ENCODE measurements at regions not wholly inside any gene's neighbourhood (a gene's known extent, or its start where the extent isn't known, plus 50 kb on each side); places are given as distances from the start of the nearest gene placed in this dataset.

DNA sequence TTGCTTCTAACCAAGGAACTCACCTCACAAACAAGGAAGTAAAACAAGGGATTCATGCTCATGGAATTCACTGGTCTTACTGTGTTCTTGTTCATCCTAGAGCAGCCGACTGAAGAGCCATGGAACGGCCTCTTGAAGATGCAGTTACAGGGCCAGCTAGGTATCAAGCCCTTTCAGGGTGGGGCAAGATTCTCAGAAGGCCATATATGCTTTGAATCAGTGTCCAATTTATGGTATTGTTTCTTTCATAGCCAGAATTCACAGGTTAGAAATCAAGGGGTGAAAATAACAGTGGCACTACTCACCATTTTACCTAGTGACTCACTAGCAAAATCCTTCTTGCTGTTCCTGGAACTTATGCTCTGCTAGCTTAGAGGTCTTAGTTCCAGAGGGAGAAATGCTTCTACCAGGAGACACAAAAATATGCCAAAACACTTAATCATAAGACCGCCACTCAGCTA, 159.5 kb upstream of the CDH10 start:
- no peak for DNase-seq

- DNase-seq: no peak
Observed at GRCh38 chr5:24791326-24791725, 146.5 kb upstream of the CDH10 start.

DNA sequence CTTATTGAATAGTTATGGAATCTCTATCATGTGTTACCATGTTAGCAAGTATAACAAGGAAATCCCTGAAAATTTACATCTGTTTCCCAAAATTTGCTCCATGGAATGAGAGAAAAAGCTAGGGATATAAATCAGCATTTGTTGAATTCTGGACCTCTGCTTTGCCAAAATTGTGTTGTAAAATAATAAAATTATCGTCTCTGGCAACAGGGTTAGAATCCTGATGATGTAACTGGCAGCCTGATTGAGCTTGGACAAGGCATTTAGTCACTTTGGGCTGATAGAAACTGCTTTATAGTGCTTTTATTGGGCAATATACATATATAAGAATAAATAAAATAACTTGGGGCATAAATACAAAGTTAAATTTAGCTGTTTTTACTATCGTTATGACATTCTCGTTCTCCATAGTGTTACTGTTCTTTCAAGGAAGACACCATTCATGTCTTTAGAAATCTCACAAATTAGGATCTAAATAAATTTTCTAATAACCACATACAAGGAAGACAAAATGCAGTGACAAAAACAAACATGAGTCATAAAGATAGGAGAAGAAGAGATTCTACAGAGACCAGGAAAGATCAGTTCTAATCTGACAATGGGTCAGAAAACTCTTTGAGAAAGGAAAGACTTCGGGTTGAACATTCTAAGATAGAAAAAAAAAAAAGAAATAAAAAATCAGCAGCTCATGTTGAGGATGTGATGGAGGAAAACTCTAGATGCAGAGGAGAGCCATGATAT, 145.0 kb upstream of the CDH10 start:
- DNase-seq: no peak

DNA sequence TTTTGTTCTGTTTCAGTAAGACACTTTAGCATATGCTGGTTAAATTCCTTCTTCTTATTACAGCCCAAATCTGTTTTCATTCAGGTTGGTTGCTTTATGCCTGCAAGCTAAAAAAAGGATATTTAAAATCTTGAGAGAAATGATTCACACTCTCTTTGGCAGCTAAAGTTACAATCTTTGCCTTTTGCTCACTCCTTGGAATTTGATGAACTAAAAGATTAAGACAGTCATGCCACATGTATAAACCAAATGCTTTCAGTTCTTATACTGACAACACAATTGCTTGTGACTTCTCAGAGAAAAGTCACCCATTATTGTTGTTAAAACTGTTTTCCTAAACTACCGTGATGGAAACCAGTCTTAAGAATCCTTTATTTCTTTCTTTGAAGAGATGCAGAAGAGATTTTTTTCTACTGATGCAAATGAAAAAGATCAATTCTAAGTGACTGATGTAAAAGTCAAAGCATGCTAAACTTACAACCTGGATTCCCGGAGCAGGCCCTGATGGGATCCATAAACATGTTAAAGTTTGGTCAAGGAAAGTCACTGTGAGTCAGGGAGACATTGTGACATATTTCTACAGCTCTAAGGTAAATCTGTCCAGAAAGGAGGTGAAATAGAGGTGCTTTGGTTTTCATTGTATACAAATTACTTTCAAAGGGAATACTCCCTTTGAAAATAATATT, 144.2 kb upstream of the CDH10 start:
- no peak for DNase-seq

- no peak for DNase-seq
Observed at GRCh38 chr5:24786108-24786507, 141.3 kb upstream of the CDH10 start.

DNA sequence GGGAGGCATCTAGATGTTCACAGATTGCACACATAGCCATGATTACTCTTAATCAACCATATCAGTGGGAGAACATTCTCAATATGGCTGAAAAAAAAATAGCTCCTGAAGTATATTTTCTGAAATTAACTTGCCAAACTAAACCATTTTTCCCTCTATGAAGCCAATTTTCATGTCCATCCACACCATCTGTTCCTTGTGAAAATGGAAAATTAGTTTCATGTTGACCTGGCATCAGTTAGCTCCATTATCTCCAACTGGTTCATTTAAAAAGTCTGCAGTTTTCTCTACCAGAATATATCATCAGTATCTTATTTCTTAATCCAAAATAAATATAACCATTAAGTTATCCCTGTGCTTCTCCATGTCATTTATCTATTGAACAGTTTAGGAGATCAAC, 138.8 kb upstream of the CDH10 start:
- no peak for DNase-seq

DNA sequence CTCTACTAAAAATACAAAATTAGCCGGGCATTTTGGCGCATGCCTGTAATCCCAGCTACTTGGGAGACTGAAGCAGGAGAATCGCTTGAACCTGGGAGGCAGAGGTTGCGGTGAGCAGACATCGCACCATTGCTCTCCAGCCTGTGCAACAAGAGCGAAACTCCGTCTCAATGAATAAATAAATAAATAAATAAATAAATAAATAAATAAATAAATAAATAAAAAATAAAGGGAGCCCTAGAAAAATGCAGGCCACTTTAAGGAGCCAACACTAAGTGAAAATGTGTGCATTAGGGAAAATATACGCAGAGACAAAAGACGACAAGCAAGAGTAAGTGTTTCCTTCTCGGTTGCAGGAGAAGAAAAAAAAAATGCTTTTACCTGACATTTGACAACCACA, 132.6 kb upstream of the CDH10 start:
- DNase-seq: no peak

- DNase-seq: no peak
Observed at GRCh38 chr5:24773261-24773660, 128.5 kb upstream of the CDH10 start.

DNA sequence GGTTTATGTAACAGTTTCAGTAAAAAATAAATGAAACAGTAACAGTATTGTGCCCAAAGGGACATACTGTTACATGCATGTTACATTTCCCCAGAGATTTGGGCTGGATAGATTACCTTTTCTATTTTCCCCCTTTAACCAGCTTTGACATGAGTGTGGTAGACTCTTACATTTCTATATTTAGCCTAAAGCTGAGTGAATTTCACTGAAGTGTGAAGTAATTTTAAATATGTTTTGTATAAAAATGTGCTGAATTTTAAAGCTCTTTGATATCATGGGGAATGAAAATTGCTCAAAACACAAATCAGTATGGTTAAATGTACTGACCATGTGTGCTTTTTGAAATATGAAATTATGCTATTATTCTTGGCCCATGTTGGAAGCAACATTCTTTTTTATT, 122.3 kb upstream of the CDH10 start:
- DNase-seq: no peak

DNA sequence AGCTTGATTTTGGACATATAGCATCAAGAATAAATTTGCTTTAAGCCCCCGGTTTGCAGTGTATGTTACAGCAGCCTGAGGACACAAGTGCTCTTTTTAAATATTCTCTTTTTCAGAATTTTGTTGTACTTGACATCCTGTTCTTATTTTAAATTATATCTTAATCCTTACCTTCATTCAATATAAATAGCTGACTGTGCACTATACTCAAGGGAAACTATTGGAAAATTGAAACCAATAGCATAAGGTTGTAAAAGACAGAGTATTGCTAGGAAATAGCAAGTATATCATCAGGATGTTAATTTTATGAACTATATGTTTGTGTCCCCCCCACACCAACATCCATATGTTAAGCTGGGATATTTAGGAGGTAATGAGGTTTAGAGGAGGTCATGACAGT, 120.4 kb upstream of the CDH10 start:
- DNase-seq: no peak

- DNase-seq: no peak
Observed at GRCh38 chr5:24750355-24750754, 105.6 kb upstream of the CDH10 start.

DNA sequence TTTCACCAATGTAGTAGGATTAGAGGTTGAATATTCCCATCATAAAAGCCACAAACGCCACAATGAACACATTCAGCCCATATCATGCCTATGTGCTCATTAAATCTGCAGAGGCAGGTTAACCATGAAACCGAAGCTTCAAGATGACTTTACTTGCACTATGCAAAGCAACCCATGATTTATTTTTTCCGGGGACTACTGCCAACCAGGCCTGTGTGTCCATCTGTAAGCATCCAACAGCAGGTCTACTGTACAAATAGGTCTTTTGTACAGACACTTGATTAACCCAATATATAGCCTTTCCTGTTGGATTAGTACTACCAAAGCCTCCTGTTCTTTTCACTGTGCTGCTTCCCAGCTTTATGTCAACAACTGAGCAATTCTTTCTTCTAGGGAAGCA, 104.9 kb upstream of the CDH10 start:
- no peak for DNase-seq

DNA sequence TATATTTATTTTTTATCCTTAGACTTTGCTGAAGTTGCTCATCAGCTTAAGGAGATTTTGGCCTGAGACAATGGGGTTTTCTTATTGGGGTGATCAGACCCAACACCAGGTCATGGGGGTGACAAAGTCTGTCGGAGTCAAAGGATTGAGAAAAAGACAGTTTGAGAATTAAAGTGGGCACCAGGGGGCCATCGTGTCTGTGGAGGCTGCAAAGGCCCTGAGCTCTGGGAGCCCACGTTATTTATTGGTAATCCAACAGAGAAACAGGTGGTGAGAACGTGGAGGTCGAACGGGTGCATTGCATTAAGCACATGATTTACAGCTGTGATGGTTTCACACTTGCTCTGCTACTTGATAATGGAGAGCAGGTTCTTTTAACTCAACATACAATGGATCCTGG, 102.5 kb upstream of the CDH10 start:
- no peak for DNase-seq

DNA sequence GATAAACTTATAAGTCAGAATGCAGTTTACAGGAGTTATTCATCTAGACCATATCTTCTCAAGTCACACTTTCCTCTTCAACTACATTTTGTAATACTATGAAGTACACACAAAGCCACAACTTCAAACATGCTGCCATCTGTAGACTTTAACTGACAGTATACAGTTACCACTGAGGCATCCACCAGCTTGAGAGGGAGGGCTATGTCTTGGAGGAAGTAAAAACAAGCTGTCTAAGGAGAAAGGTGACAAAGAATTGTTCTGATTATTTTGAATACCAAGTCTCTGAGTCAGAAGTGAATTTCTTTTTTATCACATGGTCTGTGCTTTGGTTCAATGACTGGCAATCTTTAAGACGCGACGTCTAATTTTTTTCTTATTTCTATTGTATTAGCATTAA, 97.6 kb upstream of the CDH10 start:
- DNase-seq: no peak

DNA sequence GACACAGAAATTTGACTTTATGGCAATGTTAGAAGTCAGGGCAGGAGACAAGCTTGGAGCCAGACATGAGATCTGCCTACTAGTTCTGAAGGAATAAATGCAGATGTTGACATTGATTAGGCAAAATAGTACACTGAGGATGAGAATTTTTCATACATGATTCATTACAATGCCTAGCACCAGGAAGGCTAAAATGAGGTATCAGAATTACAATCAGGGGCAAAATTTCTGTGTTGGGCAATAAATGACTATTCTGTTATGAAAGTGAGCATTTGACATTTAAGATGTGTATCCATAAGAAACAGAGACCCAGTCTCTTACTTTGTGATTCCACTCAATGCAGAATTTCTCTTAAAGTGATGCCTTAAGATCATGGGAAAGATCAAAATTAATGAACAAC, 92.4 kb upstream of the CDH10 start:
- no peak for DNase-seq

DNA sequence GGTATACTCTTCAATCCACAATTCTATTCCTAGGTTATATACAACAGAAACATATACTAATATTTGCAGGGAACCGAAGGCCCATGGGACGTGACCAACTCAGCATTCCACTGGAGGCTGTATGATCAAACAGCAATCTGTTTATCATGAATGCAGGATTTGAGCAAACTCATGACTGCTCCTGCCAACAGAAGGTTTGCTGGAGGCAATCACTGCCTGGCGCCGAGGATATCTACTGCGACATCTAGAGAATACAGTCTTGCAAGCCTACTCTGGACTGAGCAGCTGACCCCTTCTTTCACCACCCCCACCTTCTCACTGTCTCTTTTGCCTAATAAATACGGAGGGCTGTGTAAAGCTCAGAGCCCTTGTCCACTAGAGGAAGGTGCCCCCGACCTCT, 90.5 kb upstream of the CDH10 start:
- DNase-seq: no peak

DNA sequence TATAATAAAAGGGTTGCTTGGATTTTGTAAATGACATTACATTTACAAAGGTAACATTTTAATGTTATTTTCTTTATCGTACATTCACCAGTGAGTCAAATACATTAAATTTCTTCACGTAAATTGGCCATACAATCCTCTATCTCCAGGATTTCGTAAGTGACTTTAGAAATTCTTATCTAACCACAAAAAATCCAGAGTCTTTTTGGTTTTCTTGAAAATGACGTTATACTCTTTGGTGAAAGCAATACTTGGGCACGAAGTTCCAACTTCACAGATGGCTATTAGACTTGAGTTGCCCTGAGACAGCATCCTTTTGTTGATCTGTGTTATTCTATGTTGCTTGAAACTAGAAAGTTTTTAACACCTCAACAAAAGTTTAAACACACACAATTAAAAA, 87.4 kb upstream of the CDH10 start:
- no peak for DNase-seq

DNA sequence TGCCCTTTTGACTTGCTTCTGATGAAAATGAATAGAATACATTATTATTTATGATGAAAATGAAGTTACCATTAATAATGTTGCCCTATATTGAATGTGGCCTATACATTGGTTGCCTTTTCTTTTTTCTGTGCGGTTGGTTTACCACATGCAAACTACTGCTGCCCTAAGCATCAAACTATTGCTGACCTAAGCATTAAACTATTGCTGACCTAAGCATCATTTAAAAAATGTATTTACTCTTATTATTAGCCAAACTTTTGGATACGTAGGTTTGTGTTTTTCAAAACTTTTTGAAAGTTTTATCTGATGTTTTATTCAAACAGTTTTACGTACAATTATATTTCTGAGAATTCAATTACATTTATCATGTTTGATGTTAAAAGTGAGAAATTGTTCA, 76.0 kb upstream of the CDH10 start:
- no peak for DNase-seq

GRCh38 chr5:24714746-24715145, 70.0 kb upstream of the CDH10 start:
- DNase-seq: no peak

DNA sequence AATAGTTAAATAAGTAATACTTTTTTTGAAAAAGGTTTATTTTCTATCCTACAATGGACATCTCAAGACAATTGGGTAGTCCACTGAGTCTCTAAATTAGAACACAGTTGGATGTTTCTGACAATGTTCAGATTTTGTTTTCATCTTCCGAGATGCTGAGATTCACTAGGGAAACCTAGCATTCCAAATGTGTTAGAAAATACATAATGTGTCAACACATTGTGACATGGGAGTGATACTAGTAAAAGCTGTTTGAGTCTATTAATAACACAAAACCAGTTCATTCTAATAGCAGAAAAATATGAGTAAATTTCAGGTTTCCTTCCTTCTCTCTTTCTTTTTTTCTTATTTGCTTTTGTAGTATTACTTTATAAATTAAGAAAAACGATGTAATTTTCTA, 68.2 kb upstream of the CDH10 start:
- no peak for DNase-seq

- no peak for DNase-seq
Observed at GRCh38 chr5:24712047-24712446, 67.3 kb upstream of the CDH10 start.

DNA sequence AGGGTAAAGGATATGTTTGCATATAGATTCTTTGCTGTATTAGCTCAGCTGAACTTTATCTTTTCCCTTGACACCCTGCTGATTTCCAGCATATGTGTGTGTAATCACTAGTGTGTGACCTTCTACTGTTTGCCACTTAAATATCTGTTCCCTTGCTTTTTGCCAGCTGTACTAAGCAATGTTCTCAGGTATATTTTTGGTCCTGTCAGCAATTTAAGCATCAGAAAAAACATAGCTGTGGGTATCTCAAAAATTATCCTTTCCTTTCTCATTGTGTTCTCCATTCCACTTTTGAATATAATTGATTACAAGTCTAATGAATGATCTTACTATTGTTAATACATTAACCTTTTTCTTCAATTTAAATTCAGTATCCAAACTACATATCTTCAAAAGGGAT, 59.2 kb upstream of the CDH10 start:
- no peak for DNase-seq
